Endothelial cell (in vitro differentiated cells): ENCODE measurements at regions not wholly inside any gene's neighbourhood (a gene's known extent, or its start where the extent isn't known, plus 50 kb on each side); places are given as distances from the start of the nearest gene placed in this dataset.

Source experiments
- DNase-seq: peaks from one replicate; pipeline ENCODE4 v3.0.0; 2021; ENCODE audit warnings: low spot score
- H3K27ac Mint-ChIP-seq: one replicate; pipeline ENCODE4 v1.8.0; 2021; ENCODE audit warnings: mixed read lengths, inconsistent platforms; ENCODE audit not compliant: unreplicated experiment
- H3K27me3 Mint-ChIP-seq: one replicate; pipeline ENCODE4 v1.8.0; 2021; ENCODE audit warnings: mild to moderate bottlenecking, moderate library complexity, mixed read lengths, inconsistent platforms; ENCODE audit not compliant: unreplicated experiment
- H3K36me3 Mint-ChIP-seq: one replicate; pipeline ENCODE4 v1.8.0; 2021; ENCODE audit warnings: mild to moderate bottlenecking, low read depth, mixed read lengths, inconsistent platforms; ENCODE audit not compliant: unreplicated experiment
- H3K4me1 Mint-ChIP-seq: one replicate; pipeline ENCODE4 v1.8.0; 2021; ENCODE audit warnings: mild to moderate bottlenecking, mixed read lengths, inconsistent platforms; ENCODE audit not compliant: unreplicated experiment
- H3K4me3 Mint-ChIP-seq: one replicate; pipeline ENCODE4 v1.8.0; 2021; ENCODE audit warnings: mild to moderate bottlenecking, mixed read lengths, inconsistent platforms; ENCODE audit not compliant: unreplicated experiment
- H3K9me3 Mint-ChIP-seq: one replicate; pipeline ENCODE4 v1.8.0; 2021; ENCODE audit warnings: mixed read lengths, inconsistent platforms; ENCODE audit not compliant: unreplicated experiment
- TF ChIP-seq, protein P1 (sequence below): fragments of 200-600 bp; sonication (generic); IDR thresholded peaks from one replicate; pipeline ENCODE4 v1.5.0; 2021; ENCODE audit warnings: antibody characterized with exemption; ENCODE audit not compliant: unreplicated experiment

DNA sequence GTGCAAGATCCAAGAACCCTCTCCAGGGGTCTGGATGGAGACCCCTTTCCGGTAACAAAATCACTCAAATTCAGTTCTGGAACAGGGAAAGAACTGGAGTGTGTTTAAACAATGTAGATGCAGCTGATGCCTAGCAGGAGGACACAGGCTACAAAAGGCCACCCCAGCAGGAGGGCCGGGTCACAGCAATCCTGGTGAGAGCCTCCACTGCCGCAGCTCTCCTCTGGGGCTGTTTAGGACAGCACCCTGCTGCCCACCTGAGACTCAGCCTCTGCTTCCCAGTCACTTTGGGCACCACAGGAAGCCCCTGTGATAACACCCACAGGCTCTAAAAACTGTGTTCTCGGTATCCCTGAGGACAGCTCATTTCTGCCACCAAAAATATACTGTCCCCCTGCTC is 318.7 kb upstream of the NBEA start:
- DNase-seq = no peak
- H3K36me3 Mint-ChIP-seq = no peaks in the 10 kb centered on the region
- H3K4me3 Mint-ChIP-seq = no peak overlapping the region
- H3K9me3 Mint-ChIP-seq = no peaks in the 10 kb centered on the region
- no peaks in the 10 kb centered on the region for H3K4me1 Mint-ChIP-seq
- no peak overlapping the region for H3K27ac Mint-ChIP-seq
- H3K27me3 Mint-ChIP-seq = no peaks in the 10 kb centered on the region
- TF ChIP-seq, protein P1, sequence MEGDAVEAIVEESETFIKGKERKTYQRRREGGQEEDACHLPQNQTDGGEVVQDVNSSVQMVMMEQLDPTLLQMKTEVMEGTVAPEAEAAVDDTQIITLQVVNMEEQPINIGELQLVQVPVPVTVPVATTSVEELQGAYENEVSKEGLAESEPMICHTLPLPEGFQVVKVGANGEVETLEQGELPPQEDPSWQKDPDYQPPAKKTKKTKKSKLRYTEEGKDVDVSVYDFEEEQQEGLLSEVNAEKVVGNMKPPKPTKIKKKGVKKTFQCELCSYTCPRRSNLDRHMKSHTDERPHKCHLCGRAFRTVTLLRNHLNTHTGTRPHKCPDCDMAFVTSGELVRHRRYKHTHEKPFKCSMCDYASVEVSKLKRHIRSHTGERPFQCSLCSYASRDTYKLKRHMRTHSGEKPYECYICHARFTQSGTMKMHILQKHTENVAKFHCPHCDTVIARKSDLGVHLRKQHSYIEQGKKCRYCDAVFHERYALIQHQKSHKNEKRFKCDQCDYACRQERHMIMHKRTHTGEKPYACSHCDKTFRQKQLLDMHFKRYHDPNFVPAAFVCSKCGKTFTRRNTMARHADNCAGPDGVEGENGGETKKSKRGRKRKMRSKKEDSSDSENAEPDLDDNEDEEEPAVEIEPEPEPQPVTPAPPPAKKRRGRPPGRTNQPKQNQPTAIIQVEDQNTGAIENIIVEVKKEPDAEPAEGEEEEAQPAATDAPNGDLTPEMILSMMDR = no peak

DNA sequence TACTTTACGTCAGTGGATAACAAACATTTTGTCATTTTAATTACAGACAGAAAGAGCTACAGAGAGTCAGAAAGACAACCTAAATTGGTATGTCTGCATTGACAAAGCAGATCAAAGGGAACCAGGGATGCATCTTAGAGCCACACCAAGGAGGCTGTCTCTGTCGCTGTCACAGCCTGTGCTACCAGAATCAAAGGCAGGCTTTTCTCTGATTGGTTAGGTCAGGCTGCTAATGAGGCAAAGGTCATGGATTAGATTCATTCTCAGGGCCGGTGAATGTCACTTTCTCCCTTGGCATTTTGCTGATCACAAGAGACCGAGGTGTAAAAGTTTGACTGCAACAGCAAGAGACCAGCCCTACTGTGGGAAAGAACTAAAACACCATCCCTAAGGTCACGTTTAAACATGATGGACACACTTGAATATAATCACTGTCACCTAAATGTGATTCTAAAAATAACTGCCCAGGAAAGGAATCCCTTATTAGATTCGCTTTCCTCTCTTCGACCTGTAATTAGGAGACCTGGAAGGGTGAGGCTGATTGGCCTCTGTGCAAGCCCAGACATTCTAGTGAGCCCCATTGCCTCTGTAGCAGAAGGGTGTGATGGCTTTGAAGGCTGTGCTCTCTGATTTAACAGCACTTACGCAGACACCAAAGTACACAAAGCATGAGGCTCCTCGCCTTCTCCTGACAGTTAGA is 314.4 kb upstream of the NBEA start:
- Mint-ChIP-seq H3K4me3 (no peak overlapping the region), H3K27ac (no peak overlapping the region), H3K4me1 (no peaks in the 10 kb centered on the region), H3K27me3 (no peaks in the 10 kb centered on the region), H3K9me3 (no peaks in the 10 kb centered on the region), H3K36me3 (no peaks in the 10 kb centered on the region)
- TF ChIP-seq, protein P1 = no peak
- no peak for DNase-seq

DNA sequence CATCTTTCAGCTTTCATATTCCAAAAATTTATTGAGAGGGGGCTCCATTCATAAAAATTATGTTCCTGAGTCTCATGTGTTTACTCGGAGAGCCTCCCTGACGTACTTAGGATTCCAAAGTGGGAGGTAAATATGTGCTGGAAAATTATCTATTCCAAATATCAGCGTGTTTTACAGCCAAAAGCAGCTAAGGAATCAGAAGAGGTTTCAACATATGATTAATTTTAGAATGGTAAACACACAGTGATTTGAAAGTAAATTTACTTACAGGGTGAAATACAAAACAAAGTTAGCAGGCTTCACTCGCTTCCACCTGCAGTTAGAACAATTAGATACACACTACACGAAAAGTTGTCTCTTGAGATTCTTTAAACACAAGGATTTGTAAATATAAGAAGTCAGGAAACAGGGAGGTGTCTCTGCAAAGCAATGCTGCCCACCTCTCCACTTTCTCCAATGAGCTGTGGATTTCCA is 313.8 kb upstream of the NBEA start:
- TF ChIP-seq, protein P1 = no peak
- no peaks in the 10 kb centered on the region for H3K27me3 Mint-ChIP-seq
- no peak overlapping the region for H3K27ac Mint-ChIP-seq
- H3K4me1 Mint-ChIP-seq = no peaks in the 10 kb centered on the region
- no peak overlapping the region for H3K4me3 Mint-ChIP-seq
- no peaks in the 10 kb centered on the region for H3K36me3 Mint-ChIP-seq
- H3K9me3 Mint-ChIP-seq = no peaks in the 10 kb centered on the region
- DNase-seq = no peak

DNA sequence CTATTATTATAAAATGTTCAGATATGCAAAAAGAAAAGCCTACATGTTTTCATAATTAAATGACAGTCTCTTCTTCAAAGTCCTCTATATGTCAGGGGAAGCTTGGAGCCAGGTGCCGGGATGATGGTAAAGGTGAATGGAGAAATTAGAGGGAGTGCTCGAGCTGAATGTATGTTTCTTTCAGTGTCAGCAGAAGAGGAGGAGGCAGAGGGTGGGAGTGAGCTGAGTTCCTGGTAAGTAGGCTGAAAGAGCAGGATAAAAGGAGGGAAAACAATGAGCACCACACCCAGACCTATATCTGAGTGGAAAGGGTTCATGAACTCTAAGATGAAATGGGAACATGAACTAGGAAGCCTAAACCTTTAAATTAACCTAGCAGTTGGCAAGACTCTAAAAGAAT is 307.6 kb upstream of the NBEA start:
- Mint-ChIP-seq H3K4me3 (no peak overlapping the region), H3K27ac (no peak overlapping the region), H3K27me3 (no peaks in the 10 kb centered on the region), H3K36me3 (no peaks in the 10 kb centered on the region), H3K4me1 (no peaks in the 10 kb centered on the region), H3K9me3 (no peaks in the 10 kb centered on the region)
- TF ChIP-seq, protein P1 = no peak
- DNase-seq = no peak

DNA sequence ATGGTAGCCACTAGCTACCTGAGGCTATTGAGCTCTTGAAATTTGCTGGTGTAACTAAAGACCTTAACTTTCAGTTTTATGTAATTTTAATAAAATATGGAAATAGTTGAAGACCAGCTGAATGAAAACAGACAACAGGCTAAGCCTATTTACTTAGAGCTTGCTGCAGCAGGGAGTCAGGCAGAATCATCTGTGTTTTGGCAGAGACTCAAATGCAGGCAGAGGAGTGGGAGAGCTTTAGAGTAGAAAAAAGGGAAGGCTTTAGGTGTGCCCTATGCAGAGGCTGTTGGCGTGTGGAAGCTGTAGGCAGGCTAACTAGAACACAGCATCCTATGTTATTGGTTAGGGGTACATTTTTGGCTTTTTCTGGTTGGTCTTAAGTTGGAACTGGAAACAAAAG is 304.9 kb upstream of the NBEA start:
- H3K4me1 Mint-ChIP-seq = peaks cover 4% of the 10 kb centered on the region
- H3K27me3 Mint-ChIP-seq = peaks cover 2% of the 10 kb centered on the region

More for the DNA sequence above, 304.9 kb upstream of the NBEA start:
- no peak overlapping the region for H3K27ac Mint-ChIP-seq
- no peak for DNase-seq
- H3K36me3 Mint-ChIP-seq = no peaks in the 10 kb centered on the region
- H3K4me3 Mint-ChIP-seq = no peak overlapping the region
- TF ChIP-seq, protein P1 = no peak
- H3K9me3 Mint-ChIP-seq = no peaks in the 10 kb centered on the region
